ENCODE measurements at regions not wholly inside any gene's neighbourhood (a gene's known extent, or its start where the extent isn't known, plus 50 kb on each side); places are given as distances from the start of the nearest gene placed in this dataset.
A peak's percentile ranks its signal among the peaks of the same experiment; 100 is the strongest.

GRCh38 chr6:22873513-22874136 is 304.3 kb downstream of the HDGFL1 start:
- no peak overlapping the region for H3K4me2 ChIP-seq (ENCODE audit: insufficient read depth, low read length)
- CTCF ChIA-PET, result interaction anchor here (1.5 kb wide), 1 partner anchor 11 kb away, joined by 3 read pairs; no protein-coding TSS in a partner anchor
- no peak for FAIRE-seq
- no peaks in the 10 kb centered on the region for H3K79me2 ChIP-seq (ENCODE audit: control insufficient read depth, insufficient read depth, low read length)
- DNase-seq (ENCODE audit: low read depth, low spot score), result peak; percentile 62
- H3K4me3 ChIP-seq (replicated peaks in 1 of 3; ENCODE audit: insufficient read depth in 1 of 3, low read depth in 1 of 3, low read length in 3 of 3), result no peak overlapping the region
- TF ChIP-seq JUN (IDR thresholded peaks at IDR 0.05; ENCODE audit: borderline replicate concordance, insufficient read depth, insufficient read length, low read depth) (no peak), EZH2 (IDR thresholded peaks at IDR 0.05; ENCODE audit: borderline replicate concordance, low read depth, low read length, severe bottlenecking) (no peak), GATA2 (IDR thresholded peaks at IDR 0.05; ENCODE audit: insufficient read depth, insufficient read length, low read depth, low read length) (no peak), MYC (IDR thresholded peaks at IDR 0.05; ENCODE audit: low read depth, low read length) (no peak), CTCF (IDR thresholded peaks at IDR 0.05; ENCODE audit: extremely low read depth in 1 of 2, insufficient read depth in 1 of 2, low read depth in 1 of 2, low read length in 2 of 2) (no peak), POLR2AphosphoS5 (IDR thresholded peaks at IDR 0.05; ENCODE audit: insufficient read depth, low read depth, low read length) (no peak), FOS (IDR thresholded peaks at IDR 0.05; ENCODE audit: borderline replicate concordance, insufficient read depth, low read length) (no peak), POLR2A (IDR thresholded peaks at IDR 0.05; ENCODE audit: low read depth, low read length) (no peak)
- TF ChIP-seq, protein P1, sequence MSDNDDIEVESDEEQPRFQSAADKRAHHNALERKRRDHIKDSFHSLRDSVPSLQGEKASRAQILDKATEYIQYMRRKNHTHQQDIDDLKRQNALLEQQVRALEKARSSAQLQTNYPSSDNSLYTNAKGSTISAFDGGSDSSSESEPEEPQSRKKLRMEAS (IDR thresholded peaks at IDR 0.05; ENCODE audit: insufficient read depth, insufficient read length), result no peak
- intact Hi-C loops (cut with micrococcal nuclease) (no loop called here), dilution Hi-C loops (cut with MboI; ENCODE audit: extremely low pct_ligation_motif_present, low sequenced_read_pairs) (no loop called here)
- no peak overlapping the region for H3K27ac ChIP-seq (ENCODE audit: insufficient read depth, low read depth, low read length)
- no peaks in the 10 kb centered on the region for H3K9me1 ChIP-seq (replicated peaks; ENCODE audit: control insufficient read depth, extremely low read depth, insufficient read depth, low read length)
- no peaks in the 10 kb centered on the region for H3K36me3 ChIP-seq (ENCODE audit: control insufficient read depth in 2 of 2, extremely low read depth in 1 of 2, insufficient read depth in 2 of 2, low read length in 2 of 2)
- H3K9me3 ChIP-seq (replicated peaks; ENCODE audit: control insufficient read depth, insufficient read depth, low read length), result no peaks in the 10 kb centered on the region
- no peak overlapping the region for H3K9ac ChIP-seq (replicated peaks; ENCODE audit: extremely low read depth, insufficient read depth, low read length)
- BruUV-seq (replicated peaks), result no TSS peak
- POLR2A ChIA-PET, result interaction anchor here (0.7 kb wide), 1 partner anchor 1027 kb away, joined by 3 read pairs; no protein-coding TSS in a partner anchor
- no peak overlapping the region for H2AFZ ChIP-seq (ENCODE audit: low read depth, low read length)
- no peaks in the 10 kb centered on the region for H4K20me1 ChIP-seq (replicated peaks; ENCODE audit: control insufficient read depth, extremely low read depth, insufficient read depth, low read length)
- no peaks in the 10 kb centered on the region for H3K4me1 ChIP-seq (ENCODE audit: control insufficient read depth, extremely low read depth, insufficient read depth, low read length)
- H3K27me3 ChIP-seq (ENCODE audit: control insufficient read depth in 2 of 2, insufficient read depth in 2 of 2, low read length in 2 of 2), result no peaks in the 10 kb centered on the region
